Glutamatergic neuron (in vitro differentiated cells): ENCODE measurements at regions not wholly inside any gene's neighbourhood (a gene's known extent, or its start where the extent isn't known, plus 50 kb on each side); places are given as distances from the start of the nearest gene placed in this dataset.

Experiments
- DNase-seq: peaks from one replicate; pipeline ENCODE4 v3.0.0; 2022
- H3K27ac Mint-ChIP-seq: one replicate; pipeline ENCODE4 v1.8.0; 2020; ENCODE audit warnings: mild to moderate bottlenecking, mixed read lengths, inconsistent platforms; ENCODE audit not compliant: unreplicated experiment
- H3K27me3 Mint-ChIP-seq: one replicate; pipeline ENCODE4 v1.8.0; 2020; ENCODE audit warnings: mild to moderate bottlenecking, moderate library complexity, mixed read lengths, inconsistent platforms; ENCODE audit not compliant: unreplicated experiment
- H3K36me3 Mint-ChIP-seq: one replicate; pipeline ENCODE4 v1.8.0; 2020; ENCODE audit warnings: mild to moderate bottlenecking, mixed read lengths, inconsistent platforms; ENCODE audit not compliant: unreplicated experiment
- H3K4me1 Mint-ChIP-seq: one replicate; pipeline ENCODE4 v1.8.0; 2020; ENCODE audit warnings: mild to moderate bottlenecking, low read depth, mixed read lengths, inconsistent platforms; ENCODE audit not compliant: unreplicated experiment
- H3K4me3 Mint-ChIP-seq: one replicate; pipeline ENCODE4 v1.8.0; 2020; ENCODE audit warnings: mild to moderate bottlenecking, mixed read lengths, inconsistent platforms; ENCODE audit not compliant: unreplicated experiment
- H3K9me3 Mint-ChIP-seq: one replicate; pipeline ENCODE4 v1.8.0; 2020; ENCODE audit warnings: mild to moderate bottlenecking, moderate library complexity, mixed read lengths, inconsistent platforms; ENCODE audit not compliant: unreplicated experiment
- CTCF ChIP-seq: fragments of 200-600 bp; sonication (generic); IDR thresholded peaks from one replicate; pipeline ENCODE4 v1.5.0; 2021; ENCODE audit not compliant: partially characterized antibody, unreplicated experiment

- DNase-seq, result no peak
- H3K4me3 Mint-ChIP-seq, result no peak overlapping the region
- TF ChIP-seq CTCF, result no peak
- no peaks in the 10 kb centered on the region for H3K4me1 Mint-ChIP-seq
- no peak overlapping the region for H3K27ac Mint-ChIP-seq
- peaks cover 2% of the 10 kb centered on the region for H3K9me3 Mint-ChIP-seq
- H3K27me3 Mint-ChIP-seq, result no peaks in the 10 kb centered on the region
- H3K36me3 Mint-ChIP-seq, result no peaks in the 10 kb centered on the region
Measured at GRCh38 chr11:80104191-80104590, 663.4 kb upstream of the TENM4 start.

- Mint-ChIP-seq H3K27ac (no peak overlapping the region), H3K36me3 (no peaks in the 10 kb centered on the region), H3K4me1 (no peaks in the 10 kb centered on the region), H3K9me3 (peaks cover 2% of the 10 kb centered on the region), H3K27me3 (no peaks in the 10 kb centered on the region), H3K4me3 (no peak overlapping the region)
- no peak for TF ChIP-seq CTCF
- DNase-seq, result no peak
Measured at GRCh38 chr11:80103142-80103859, 662.5 kb upstream of the TENM4 start.

DNA sequence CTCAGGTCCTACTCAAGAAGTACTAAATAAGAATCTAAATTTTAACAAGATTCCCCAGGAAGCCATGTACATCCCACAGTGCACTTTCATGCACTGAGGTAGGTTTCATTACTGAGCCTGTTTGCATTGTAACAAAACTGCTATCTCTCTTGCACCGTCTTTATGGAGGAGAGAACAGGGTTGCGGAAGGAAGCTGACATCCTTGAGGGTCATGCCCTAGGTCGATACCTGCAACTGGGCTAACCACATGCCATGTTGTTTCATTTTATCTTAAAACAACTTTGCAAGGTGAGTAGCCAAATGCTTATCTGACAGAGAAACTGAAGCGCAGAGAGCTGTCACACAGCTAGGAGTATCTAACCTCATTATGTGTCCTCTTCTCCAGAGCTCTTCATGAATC lies 656.3 kb upstream of the TENM4 start:
- DNase-seq, result no peak

GRCh38 chr11:80096736-80097135 lies 655.9 kb upstream of the TENM4 start:
- Mint-ChIP-seq H3K9me3 (no peaks in the 10 kb centered on the region), H3K4me1 (no peaks in the 10 kb centered on the region), H3K36me3 (no peaks in the 10 kb centered on the region), H3K27me3 (no peaks in the 10 kb centered on the region), H3K4me3 (no peak overlapping the region), H3K27ac (no peak overlapping the region)
- no peak for TF ChIP-seq CTCF
- no peak for DNase-seq

More for the DNA sequence above, 656.3 kb upstream of the TENM4 start:
- Mint-ChIP-seq H3K4me3 (no peak overlapping the region), H3K9me3 (no peaks in the 10 kb centered on the region), H3K27ac (no peak overlapping the region), H3K36me3 (no peaks in the 10 kb centered on the region), H3K27me3 (no peaks in the 10 kb centered on the region), H3K4me1 (no peaks in the 10 kb centered on the region)
- TF ChIP-seq CTCF, result no peak

- H3K9me3 Mint-ChIP-seq, result peaks cover 5% of the 10 kb centered on the region
- H3K36me3 Mint-ChIP-seq, result no peaks in the 10 kb centered on the region
- no peak overlapping the region for H3K4me3 Mint-ChIP-seq
- H3K27me3 Mint-ChIP-seq, result no peaks in the 10 kb centered on the region
- H3K27ac Mint-ChIP-seq, result no peak overlapping the region
- DNase-seq, result no peak
- no peak for TF ChIP-seq CTCF
- peaks cover 10% of the 10 kb centered on the region for H3K4me1 Mint-ChIP-seq
Measured at GRCh38 chr11:80086496-80087055, 645.7 kb upstream of the TENM4 start.
